RWPE1 (cell line): ENCODE measurements at regions not wholly inside any gene's neighbourhood (a gene's known extent, or its start where the extent isn't known, plus 50 kb on each side); places are given as distances from the start of the nearest gene placed in this dataset.

Experiments
- CTCF ChIA-PET: fragments of 350-600 bp; sonication (Branson Sonifier 250); formaldehyde crosslinking; extraction: SDS; loops from one replicate; lab custom pipeline; 2021; lab: Yijun Ruan, JAX
- POLR2A ChIA-PET: fragments of 400-600 bp; formaldehyde crosslinking; extraction: SDS; loops from one replicate; lab custom pipeline; 2020; ENCODE audit warnings: antibody characterized with exemption; ENCODE audit not compliant: low non-redundant PET; lab: Yijun Ruan, JAX
- DNase-seq: peaks from one replicate; pipeline ENCODE4 v3.0.0; 2012; ENCODE audit warnings: low spot score
- H3K27ac ChIP-seq: fragments of 450-650 bp; 2 replicates; pipeline ENCODE4 v1.5.1; 2017
- TF ChIP-seq, protein P1 (sequence below): fragments of 450-650 bp; conservative IDR thresholded peaks from 2 replicates; pipeline ENCODE4 v1.5.1; 2017; ENCODE audit warnings: low read depth, mild to moderate bottlenecking

DNA sequence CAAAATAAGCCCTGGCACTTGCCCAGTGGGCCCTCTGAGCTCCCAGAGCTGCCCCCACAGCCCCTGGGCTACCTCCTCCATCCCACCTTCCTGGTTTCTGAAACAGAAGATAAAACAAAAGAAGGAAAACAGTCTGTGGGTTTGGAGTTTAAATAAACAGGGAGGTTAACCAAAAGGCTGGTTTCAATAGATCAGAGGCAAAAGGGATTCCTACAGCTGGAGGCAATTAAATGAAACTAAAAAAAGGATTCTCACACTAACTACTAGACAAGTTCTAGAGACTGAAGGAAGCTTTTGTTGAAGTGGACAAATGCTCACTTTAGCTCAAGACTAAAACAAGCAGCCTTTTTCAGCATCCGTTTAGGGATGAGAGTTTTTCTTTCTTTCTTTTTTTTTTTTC is 569.8 kb downstream of the FGF9 start:
- DNase-seq: no peak
- TF ChIP-seq, protein P1, sequence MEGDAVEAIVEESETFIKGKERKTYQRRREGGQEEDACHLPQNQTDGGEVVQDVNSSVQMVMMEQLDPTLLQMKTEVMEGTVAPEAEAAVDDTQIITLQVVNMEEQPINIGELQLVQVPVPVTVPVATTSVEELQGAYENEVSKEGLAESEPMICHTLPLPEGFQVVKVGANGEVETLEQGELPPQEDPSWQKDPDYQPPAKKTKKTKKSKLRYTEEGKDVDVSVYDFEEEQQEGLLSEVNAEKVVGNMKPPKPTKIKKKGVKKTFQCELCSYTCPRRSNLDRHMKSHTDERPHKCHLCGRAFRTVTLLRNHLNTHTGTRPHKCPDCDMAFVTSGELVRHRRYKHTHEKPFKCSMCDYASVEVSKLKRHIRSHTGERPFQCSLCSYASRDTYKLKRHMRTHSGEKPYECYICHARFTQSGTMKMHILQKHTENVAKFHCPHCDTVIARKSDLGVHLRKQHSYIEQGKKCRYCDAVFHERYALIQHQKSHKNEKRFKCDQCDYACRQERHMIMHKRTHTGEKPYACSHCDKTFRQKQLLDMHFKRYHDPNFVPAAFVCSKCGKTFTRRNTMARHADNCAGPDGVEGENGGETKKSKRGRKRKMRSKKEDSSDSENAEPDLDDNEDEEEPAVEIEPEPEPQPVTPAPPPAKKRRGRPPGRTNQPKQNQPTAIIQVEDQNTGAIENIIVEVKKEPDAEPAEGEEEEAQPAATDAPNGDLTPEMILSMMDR: no peak
- H3K27ac ChIP-seq: no peak overlapping the region
- ChIA-PET CTCF (interaction anchor here (0.5 kb wide), 1 partner anchor 627 kb away, joined by 4 read pairs; no protein-coding TSS in a partner anchor), POLR2A (no interaction called here)

GRCh38 chr13:22243469-22244163 is 572.7 kb downstream of the FGF9 start:
- no peak for DNase-seq
- no peak overlapping the region for H3K27ac ChIP-seq
- CTCF ChIA-PET: no interaction called here
- TF ChIP-seq, protein P1: no peak
- POLR2A ChIA-PET: no interaction called here

DNA sequence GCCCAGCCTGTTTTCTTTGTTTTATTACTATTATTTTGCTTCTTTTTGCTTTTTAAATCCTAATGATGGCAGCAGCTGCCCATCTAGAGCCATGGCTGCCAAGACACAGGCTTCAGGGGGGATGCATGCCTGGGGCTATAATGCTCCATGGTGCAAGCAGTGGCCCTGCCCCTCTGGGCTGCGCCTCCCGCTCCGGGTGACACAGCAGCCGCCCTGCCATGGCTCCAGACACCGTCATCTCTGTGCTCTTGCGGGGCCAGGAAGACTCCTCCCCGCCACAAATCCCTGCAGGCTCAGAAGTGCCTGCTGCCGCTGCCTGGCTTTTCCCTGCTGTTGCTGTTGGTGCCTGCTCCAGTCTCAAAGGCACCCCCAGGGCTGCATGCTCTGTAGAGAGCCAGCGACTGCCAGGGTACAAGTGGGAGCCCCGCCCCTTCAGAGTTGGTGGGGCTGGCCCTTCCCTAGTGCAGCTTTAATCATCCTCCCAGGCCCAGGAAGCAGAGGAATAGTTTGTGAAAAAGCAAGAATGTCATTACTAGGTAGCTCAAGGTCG is 581.5 kb downstream of the FGF9 start:
- no peak overlapping the region for H3K27ac ChIP-seq
- DNase-seq: no peak
- TF ChIP-seq, protein P1: no peak
- POLR2A ChIA-PET: no interaction called here
- CTCF ChIA-PET: no interaction called here

DNA sequence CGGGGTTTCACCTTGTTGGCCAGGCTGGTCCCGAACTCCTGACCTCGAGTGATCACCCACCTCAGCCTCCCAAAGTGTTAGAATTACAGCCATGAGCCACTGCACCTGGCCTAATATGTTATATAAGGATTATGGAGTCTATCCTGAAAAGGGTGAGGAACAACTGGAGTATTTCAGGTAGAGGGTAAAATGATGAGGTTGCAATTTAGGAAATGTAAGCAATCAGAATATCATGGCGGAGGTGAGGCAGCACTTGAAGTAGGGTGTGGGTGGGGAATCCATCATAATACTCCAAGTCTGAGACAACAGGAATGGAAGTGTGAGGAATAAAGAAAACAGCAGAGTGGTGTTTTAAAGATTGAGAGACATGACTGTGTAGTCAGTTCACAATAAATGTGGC is 582.2 kb downstream of the FGF9 start:
- DNase-seq: no peak
- POLR2A ChIA-PET: no interaction called here
- TF ChIP-seq, protein P1: no peak
- no peak overlapping the region for H3K27ac ChIP-seq
- CTCF ChIA-PET: no interaction called here

GRCh38 chr13:22256111-22256639 is 585.3 kb downstream of the FGF9 start:
- CTCF ChIA-PET: interaction anchor here (0.6 kb wide), 2 partner anchors 390 to 633 kb away, joined by 3 read pairs; no protein-coding TSS in a partner anchor
- TF ChIP-seq, protein P1: 0 out of 2 replicates have a peak, but pooled peaks have one; percentile 5
- no peak for DNase-seq

DNA sequence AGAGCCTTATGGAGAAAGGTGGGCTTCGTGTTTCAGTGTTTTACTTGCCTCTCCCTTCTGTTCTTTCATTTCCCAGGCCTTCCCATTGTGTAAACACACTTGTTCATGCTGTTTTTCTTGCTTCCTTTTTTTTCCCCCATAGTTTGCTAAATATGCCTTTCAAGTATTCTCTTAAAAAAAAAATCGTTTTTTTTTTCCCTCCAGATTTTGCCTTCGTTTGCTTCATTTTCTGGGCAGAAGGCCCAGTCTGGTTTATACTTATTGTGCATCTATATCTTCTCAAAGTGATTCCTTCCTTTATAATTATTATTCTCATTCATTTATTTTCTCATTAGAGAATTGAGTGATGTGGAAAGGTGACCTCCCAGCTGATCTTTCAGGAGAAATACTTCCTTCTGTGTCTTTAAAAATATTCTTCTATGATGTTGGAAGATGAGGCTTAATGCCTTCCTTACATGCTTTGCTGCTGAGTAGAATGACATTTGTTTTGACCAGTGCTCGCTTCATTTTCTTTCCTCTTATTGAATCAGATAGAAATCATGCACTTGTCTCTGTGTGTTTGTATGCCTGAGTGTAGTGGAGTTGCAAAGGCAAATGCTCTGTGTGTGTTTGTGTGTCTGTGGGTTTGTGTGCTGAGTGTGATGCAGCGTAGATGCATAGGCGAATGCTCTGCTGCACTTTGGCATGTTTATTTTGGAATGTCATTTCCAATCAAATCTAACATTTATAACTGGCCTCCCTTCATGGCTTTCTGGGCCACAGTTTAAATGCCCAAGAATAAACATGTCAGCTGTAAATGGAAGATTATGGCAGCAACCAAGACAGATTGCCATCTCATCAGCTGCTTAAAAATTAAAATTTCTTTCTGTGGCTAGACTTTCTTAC is 591.4 kb downstream of the FGF9 start:
- TF ChIP-seq, protein P1: no peak
- DNase-seq: no peak
- H3K27ac ChIP-seq: no peak overlapping the region
- ChIA-PET POLR2A (no interaction called here), CTCF (interaction anchor here (0.6 kb wide), 1 partner anchor 20 kb away, joined by 3 read pairs; no protein-coding TSS in a partner anchor)

More at GRCh38 chr13:22256111-22256639, 585.3 kb downstream of the FGF9 start:
- POLR2A ChIA-PET: no interaction called here
- no peak overlapping the region for H3K27ac ChIP-seq
